Islet of Langerhans (tissue), 1 donor: ENCODE measurements at regions not wholly inside any gene's neighbourhood (a gene's known extent, or its start where the extent isn't known, plus 50 kb on each side); places are given as distances from the start of the nearest gene placed in this dataset.

ENCODE experiments used
- FAIRE-seq: peaks from one replicate; lab custom pipeline; 2011; peaks lifted over from hg19 to GRCh38; lab: Jason Lieb, UNC

DNA sequence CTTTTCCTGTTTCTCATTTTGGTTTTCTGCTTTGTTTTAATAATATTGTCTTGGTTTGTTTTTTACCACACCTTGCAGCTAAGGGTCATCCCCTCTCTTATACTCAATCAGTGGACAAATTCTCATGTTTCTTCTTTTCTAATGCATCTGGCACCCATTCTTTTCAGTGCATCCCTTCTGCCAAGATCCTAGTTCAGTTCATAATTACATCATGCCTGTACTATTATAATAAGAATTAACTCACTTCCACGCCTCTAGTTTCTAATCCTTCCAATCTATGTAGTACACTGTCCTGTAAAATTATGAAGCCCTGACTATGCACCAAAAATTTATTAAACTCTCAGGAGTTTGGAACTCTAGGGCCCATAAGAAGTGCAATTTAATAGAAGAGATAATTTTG, 126.1 kb downstream of the FAT4 start:
- no peak for FAIRE-seq

- no peak for FAIRE-seq
Observed at GRCh38 chr4:125444166-125444565, 129.4 kb downstream of the FAT4 start.

DNA sequence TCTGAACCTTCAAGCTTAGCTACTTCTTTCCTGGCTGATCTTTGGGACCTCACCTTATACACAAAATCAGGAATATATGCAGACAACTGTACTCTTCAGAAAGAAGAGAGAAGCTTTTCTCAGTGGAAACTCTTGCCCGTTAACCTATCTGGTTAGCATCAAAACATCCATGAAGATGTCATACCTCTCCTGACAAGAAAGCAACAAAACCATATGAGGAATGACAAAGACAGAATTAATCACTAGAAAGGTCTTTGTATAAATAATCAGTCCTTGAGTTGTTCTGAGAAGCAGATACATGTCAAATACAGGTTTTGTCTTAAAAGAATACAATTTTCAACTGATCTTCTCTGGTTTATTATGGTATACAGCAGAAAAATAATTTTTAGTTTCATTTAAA, 130.8 kb downstream of the FAT4 start:
- FAIRE-seq: no peak

DNA sequence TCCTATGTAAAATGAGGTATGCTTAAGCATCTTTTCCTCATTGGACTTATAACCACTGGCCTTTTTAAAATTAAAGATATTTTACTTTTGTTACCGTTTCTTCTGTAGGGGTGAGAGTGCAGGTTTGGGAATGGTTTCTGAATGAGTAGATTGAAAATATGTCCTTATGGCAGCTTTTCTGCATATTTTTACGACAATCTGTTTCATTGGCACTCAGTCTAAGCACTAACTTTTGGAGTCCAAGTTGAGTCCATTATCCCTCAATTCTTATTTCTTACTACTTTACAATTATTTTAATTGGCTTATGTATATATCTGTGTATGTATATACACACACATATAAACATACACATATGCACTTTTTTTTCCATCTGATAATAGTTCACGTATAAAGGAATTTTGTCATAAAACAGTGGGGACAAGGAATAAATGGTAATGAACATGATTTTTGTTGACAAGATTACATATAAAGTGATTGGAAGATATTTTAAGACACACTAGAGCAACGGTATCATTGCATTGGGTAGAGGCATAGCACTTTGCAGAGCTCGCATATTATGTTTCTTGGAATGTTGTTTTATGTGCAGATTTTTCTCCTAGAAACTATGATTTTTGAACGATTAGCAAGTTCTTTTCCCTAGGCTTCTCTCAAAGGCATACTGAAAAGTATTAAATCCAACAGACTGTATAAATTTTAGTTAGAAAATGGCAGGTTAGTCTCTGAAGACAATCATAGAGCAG, 133.0 kb downstream of the FAT4 start:
- no peak for FAIRE-seq

DNA sequence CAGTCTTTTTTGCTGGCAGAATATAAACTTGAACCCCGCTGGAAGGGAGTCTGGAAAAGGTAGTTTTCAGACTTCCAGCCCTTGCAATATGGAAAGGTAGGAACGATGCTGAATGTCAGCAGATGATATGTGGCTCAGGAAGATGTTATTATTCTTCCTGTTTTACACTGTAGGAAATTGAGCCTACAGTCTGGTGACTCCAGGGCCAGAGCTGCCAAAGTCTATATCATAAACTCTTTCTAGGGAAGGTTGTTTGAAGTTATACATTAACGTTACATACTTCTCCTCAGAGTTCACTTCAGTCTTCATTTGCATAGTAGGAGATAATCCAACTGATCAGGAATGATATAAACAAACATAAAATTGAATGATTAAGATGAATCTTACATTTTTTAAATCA, 141.3 kb downstream of the FAT4 start:
- no peak for FAIRE-seq

DNA sequence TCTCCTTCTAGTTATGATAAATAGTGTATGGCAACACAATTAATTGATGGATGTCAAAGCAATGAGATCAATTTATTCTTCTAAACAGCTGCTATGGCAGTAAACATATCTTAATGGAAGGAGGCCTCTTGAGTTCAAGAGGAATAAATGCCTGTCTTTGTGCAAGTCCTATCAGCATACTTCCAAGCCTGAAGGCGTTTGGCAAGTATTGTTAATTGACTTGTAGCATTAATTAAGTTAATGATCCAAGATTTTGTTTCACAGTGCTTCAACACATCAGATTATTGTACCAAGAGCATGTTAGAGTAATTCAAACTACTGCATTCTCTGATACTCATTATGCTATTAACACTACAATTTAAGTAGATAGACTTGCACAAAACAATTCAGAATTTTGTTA, 144.8 kb downstream of the FAT4 start:
- no peak for FAIRE-seq

DNA sequence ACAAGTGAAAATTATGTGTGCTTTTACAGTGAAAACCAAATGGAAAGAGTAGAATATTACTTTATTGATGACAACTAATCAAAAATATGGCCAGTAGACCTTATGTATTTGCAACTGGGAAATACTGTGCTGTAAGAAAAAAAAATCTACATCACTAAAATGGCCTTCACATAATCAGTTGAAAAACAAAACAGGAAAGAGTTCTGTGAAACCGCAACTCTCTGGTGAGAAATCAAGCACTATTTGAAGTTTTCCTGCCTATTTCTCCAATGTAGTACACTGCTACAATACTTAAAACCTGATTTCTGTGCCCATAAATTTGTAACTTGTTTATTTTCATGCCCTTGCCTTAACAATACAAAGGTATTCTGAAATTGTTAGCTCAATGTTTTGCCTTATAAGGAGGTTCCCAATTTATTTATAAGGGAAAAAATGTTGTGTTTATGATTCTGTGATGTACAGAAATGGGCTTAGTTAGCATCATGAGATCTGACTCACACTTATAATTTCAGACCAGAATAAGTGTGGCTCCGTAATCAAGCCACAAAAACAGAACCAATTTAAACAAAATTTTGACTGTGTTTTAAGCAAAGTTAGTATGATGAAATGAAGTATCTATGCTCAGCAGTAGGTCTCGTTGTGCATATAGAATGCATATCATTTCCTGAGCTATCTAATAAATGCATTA, 147.1 kb downstream of the FAT4 start:
- FAIRE-seq: no peak

- peak; percentile 36 for FAIRE-seq
Observed at GRCh38 chr4:125464146-125464545, 149.4 kb downstream of the FAT4 start.

DNA sequence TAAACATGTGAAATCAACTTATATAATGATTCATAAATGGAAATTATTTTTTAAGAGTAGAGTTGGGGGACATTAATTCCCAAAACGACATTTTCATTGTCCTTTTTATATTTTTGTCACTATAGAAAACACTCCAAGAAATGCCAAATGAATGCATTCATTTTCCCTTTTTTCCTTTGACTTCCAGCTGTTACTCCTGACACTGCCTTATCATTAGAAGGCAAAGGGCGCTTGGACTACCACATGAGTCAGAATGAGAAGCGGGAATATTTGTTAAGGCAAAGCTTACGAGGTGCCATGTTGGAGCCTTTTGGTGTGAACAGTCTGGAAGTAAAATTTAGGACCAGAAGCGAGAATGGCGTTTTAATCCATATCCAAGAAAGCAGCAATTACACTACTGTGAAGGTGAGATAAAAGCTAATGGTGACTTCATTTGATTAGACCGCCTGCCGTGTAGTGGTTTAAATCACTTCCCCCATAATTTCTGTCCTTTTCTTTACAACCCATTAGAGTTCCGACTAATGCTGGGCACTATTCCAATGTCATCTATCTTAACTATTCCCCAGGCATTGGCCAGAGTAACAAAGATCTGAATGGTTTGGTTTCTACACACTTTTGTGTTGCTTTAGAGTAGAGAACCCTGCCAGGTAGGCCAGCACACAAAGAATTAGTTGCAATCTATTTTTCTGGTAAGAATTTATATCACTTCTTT, 166.7 kb downstream of the FAT4 start:
- no peak for FAIRE-seq

- no peak for FAIRE-seq
Observed at GRCh38 chr4:125482822-125483221, 168.1 kb downstream of the FAT4 start.

DNA sequence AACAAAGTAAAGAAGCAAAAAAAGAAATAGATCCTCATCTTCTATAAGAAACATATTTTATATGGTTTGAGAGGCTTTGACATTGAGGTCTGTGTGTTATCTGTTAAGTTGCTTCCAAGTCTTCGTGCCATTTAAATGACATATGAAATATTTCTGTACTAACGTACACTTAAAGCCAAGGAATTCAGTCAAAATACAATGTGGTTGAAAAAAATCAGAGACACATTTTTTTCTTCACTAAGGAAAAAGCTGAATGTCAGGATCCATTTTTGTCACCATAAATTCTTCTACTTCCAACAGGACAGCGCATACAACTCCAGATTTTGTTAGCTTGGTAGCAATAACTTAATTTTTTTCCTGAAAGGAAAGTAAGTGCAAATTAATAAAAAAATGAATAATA, 168.5 kb downstream of the FAT4 start:
- FAIRE-seq: no peak

DNA sequence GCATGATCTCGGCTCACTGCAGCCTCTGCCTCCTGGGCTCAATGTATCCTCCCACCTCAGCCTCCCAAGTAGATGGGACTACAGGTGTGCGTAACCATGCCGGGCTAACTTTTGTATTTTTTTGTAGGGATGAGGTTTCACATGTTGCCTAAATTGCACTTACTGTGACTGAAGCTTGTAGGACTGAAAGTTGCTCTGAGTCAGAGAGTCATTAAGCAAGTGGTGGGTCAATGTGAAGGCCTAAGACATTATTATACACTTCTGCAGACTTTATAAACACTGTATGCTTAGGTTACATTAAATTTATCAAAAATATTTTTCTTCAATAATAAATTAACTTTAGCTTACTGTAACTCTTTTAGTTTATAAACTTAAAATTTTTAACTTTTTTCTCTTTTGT, 170.2 kb downstream of the FAT4 start:
- FAIRE-seq: no peak

GRCh38 chr4:125486351-125486750, 171.6 kb downstream of the FAT4 start:
- FAIRE-seq: no peak

DNA sequence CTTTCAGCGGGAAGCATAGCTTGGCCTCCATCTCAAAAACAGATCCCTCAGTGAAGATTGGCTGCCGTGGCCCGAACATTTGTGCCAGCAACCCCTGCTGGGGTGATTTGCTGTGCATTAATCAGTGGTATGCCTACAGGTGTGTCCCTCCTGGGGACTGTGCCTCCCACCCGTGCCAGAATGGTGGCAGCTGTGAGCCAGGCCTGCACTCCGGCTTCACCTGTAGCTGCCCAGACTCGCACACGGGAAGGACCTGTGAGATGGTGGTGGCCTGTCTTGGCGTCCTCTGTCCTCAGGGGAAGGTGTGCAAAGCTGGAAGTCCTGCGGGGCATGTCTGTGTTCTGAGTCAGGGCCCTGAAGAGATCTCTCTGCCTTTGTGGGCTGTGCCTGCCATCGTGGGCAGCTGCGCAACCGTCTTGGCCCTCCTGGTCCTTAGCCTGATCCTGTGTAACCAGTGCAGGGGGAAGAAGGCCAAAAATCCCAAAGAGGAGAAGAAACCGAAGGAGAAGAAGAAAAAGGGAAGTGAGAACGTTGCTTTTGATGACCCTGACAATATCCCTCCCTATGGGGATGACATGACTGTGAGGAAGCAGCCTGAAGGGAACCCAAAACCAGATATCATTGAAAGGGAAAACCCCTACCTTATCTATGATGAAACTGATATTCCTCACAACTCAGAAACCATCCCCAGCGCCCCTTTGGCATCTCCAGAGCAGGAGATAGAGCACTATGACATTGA, 175.4 kb downstream of the FAT4 start:
- FAIRE-seq: no peak

GRCh38 chr4:125492957-125493356, 178.2 kb downstream of the FAT4 start:
- no peak for FAIRE-seq

DNA sequence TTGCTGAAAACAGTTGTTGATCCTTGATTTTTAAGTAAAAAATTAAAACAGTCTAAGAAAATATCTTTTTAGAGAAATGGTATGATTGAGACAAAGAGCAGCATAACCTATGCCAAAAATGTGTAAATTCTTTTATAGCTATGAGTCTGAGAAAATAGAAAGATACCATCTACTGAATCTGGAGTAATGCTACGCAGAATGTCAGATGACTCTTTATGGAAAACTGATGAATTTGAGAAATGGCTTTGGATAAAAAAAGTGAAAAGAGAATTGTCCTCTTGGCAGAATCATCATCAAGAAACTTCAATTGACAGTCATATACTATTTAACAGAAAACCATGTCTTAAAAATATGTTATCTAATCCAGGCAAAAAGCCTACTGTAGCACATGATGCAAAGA, 183.1 kb downstream of the FAT4 start:
- FAIRE-seq: no peak

DNA sequence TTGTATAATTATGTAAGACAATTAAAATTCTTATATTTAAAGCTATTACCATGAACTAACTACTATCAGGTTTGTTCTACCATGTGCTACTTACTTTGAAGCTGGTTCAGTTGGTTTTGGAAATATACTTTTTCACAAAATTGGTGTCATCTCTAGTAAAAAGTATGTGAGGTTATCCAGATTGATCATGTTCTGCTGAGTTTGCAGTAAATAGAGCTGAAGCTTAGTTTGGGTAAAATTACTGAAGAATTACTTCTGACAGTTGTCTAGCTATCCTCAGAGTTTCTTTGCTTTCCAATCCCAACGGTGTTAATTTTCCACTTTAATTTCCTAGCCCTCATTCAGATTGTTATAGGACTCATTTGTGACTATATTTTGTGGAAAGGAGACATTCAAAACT, 184.2 kb downstream of the FAT4 start:
- FAIRE-seq: no peak

DNA sequence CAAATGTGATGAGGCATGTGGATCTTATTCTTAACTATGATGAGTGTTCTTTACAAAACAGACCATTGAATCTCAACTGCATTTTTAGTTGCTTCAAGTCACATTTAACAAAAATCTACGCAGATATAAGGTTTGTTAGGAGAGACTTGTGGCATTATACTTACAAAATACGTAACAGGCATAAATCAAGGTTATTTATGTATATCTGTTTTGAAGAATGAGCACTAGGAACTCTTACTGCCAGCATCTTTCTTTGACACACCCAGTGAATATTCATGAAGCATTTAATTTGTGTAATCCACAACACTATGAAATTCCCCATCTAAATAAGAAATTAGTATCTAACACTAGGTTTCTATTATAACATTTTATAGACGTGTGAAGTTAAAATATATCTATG, 186.3 kb downstream of the FAT4 start:
- FAIRE-seq: no peak

- no peak for FAIRE-seq
Observed at GRCh38 chr4:125501568-125501967, 186.8 kb downstream of the FAT4 start.

DNA sequence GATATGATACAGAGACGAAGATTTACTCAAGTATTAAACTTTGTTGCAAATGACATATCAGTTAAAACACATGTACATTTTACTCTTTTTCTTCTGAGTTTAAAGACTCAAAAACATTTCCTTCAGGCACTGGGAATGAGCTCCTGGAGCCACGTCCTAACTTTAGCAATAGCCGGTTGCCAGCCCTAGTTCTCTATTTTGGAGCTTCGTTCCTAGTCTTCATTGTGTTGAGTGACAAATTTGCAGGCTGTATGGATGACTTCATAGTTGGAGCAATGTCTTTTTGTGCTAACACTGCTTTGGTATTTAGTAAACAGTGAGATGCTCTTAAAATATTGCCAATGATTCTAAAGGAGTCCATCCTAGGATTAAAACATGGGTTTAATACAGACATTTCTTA, 190.9 kb downstream of the FAT4 start:
- FAIRE-seq: no peak

DNA sequence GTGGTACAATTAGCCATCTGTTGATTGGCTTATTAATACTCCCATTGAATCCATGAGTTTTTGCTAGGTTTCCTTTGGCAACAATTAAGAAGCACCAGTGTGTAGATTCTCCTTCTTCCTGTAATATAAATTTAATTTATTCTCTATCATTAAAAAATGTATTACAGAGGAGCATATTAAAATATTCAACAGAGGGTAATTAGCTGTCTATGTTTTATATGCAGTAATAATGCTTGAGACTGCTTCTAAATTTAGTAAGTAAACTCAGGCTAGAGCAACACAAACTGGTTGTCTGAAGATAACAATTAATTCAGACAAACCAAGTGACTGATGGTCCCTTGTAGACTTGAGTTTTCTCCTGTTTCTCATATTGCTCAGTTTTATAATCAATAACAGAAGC, 192.4 kb downstream of the FAT4 start:
- no peak for FAIRE-seq

DNA sequence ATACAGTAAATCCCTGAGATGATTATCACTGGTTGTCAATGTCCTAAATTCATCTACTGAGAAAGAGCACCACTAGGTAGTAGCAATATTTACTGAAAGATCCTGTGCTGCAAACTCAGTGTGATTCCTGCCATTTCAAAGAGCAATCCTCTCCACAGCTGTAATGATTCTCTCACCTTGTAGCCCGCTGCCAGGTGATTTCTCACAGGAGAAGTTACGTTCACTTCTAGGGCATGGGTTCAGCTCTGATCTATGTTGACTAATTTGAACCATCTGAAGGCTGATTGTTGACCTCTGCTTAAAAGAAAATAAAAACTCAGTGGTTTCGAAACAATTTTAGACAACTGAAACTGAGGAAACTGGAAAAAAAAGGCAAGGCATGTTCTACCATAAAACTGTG, 197.0 kb downstream of the FAT4 start:
- FAIRE-seq: no peak

- no peak for FAIRE-seq
Observed at GRCh38 chr4:125515016-125515415, 200.3 kb downstream of the FAT4 start.
